AG10803 (cell line): ENCODE measurements at regions not wholly inside any gene's neighbourhood (a gene's known extent, or its start where the extent isn't known, plus 50 kb on each side); places are given as distances from the start of the nearest gene placed in this dataset.

Experiments used
- DNase-seq: peaks from one replicate; pipeline ENCODE4 v3.0.0; 2010; ENCODE audit warnings: low read depth
- H3K4me3 ChIP-seq: 2 replicates; pipeline ENCODE4 v1.5.1; 2011; ENCODE audit warnings: mild to moderate bottlenecking, low read length, control low read depth
- TF ChIP-seq, protein P1 (sequence below): conservative IDR thresholded peaks from 2 replicates; pipeline ENCODE4 v1.5.1; 2011; ENCODE audit warnings: mild to moderate bottlenecking, low read length, control low read depth, inconsistent platforms

DNA sequence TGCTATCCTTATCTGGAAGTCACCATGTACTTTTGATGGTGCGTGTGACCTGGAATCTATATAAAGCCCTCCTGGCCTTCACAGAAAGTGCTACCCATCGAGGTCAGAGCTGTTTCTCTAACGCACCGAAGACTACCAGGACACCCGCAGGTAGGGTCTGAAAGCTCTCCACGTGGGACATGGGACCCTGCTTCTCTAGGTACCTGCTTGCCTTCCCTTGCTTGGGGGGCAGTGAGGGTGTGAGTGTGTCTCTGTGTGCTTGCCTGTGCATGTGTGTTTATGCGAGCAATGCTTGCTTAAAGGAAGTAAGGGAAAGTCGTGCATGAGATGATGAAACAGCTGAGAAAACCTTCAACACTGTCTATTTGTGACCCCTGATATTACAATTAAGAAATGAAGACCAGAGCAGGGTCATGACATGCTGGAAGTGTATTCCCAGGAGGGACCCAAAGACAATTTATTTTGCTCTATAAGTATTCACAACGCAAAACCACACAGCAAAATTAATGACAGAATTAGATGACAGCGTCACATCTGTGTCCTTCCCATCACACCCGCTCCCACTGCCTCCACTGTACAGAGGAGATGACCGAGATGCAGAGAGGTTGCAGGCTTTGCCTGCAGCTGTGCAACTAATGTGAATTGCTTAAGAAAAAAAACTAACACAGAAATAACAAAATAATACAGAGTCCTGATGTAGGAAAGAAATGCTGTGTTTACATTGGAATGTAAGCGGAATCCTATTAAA, 76.4 kb upstream of the HELT start:
- no peak overlapping the region for H3K4me3 ChIP-seq
- TF ChIP-seq, protein P1, sequence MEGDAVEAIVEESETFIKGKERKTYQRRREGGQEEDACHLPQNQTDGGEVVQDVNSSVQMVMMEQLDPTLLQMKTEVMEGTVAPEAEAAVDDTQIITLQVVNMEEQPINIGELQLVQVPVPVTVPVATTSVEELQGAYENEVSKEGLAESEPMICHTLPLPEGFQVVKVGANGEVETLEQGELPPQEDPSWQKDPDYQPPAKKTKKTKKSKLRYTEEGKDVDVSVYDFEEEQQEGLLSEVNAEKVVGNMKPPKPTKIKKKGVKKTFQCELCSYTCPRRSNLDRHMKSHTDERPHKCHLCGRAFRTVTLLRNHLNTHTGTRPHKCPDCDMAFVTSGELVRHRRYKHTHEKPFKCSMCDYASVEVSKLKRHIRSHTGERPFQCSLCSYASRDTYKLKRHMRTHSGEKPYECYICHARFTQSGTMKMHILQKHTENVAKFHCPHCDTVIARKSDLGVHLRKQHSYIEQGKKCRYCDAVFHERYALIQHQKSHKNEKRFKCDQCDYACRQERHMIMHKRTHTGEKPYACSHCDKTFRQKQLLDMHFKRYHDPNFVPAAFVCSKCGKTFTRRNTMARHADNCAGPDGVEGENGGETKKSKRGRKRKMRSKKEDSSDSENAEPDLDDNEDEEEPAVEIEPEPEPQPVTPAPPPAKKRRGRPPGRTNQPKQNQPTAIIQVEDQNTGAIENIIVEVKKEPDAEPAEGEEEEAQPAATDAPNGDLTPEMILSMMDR = no peak

DNA sequence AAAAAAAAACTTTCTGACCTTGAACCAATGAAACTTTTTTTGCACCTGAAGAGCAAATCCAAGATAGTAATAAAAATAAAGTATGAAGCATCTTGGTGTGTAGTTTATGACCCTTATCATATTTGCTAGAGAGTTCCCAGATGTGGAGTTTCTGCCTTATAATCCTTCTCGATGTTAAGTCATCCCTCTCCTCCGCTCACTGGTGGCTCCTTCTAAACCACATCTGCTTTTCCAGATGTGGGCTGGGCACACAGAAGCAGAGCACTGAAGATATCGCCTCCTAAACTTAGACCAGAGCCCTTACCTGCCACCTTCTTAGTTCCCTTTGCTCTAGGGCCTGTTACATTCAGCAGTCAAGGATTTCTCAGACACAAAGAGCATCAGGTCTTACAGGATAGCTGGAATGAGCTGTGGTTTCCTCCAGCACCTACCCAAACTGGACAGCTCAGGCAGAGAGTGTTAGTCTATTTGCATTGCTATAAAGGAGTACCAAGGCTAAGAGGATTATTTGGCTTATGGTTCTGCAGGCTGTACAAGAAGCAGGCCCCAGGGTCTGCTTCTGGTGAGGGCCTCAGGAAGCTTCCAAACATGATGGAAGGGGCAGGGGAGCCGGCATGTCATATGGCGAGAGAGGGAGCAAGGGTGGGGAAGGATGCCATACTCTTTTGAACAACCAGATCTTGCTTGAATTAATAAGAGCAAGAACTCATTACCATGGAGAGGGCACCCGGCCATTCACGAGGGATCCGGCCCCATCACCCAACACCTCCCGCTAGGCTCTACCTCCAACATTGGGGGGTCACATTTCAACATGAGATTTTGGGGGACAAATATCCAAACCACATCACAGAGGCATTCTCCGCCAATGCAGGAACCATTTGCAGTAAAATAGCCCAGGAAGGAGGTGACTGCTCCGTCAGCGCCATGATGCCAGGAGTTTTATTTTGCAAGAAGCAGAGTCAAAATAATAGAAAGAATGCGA, 75.6 kb upstream of the HELT start:
- no peak for DNase-seq
- H3K4me3 ChIP-seq = no peak overlapping the region

More for the DNA sequence above, 76.4 kb upstream of the HELT start:
- no peak for DNase-seq

DNA sequence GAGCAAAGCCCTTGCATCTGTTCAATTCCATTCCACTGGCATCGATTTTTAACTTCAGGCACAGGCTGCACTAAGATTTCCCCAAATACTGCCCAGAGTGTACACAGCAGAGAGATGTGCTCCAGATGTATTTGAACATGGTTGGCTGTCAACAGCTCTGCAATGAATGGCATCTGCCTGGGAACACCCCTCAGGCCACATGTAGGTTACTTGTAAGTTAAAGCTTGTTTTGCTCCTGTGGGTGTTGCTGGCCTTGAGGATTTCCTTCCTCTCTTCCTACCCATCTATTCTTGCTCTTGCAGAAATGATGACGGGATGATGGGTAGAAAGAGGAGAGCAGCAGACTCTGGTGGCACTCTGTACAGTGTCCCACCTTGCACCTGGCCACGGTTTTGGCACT, 69.3 kb upstream of the HELT start:
- no peak for DNase-seq
- TF ChIP-seq, protein P1 = no peak
- no peak overlapping the region for H3K4me3 ChIP-seq

More for the DNA sequence above, 75.6 kb upstream of the HELT start:
- TF ChIP-seq, protein P1 = no peak

- TF ChIP-seq, protein P1 = no peak
- DNase-seq = no peak
- no peak overlapping the region for H3K4me3 ChIP-seq
Measured at GRCh38 chr4:184950117-184950830, 68.0 kb upstream of the HELT start.

- DNase-seq = no peak
- no peak overlapping the region for H3K4me3 ChIP-seq
- TF ChIP-seq, protein P1 = no peak
Measured at GRCh38 chr4:184950926-184951325, 67.4 kb upstream of the HELT start.

GRCh38 chr4:184951668-184952160, 66.6 kb upstream of the HELT start:
- H3K4me3 ChIP-seq = no peak overlapping the region
- TF ChIP-seq, protein P1 = no peak
- no peak for DNase-seq
